ENCODE measurements at regions not wholly inside any gene's neighbourhood (a gene's known extent, or its start where the extent isn't known, plus 50 kb on each side); places are given as distances from the start of the nearest gene placed in this dataset.
A peak's percentile ranks its signal among the peaks of the same experiment; 100 is the strongest.

GRCh38 chr10:108260383-108260906, 1095.9 kb upstream of the SORCS1 start:
- H3K4me3 ChIP-seq, result no peak overlapping the region
- in situ Hi-C loops (cut with MboI; ENCODE audit: low pct_unique_long_range_greater_than_20kb in 2 of 9, low sequenced_read_pairs in 9 of 9, unreplicated experiment in 9 of 9), result no loop called here
- H3K27ac ChIP-seq, result no peak overlapping the region
- ATAC-seq (replicated peaks in 6 of 8), result peak in 3 of 8 experiments; percentile 38 to 97 (median 65)
- H3K4me1 ChIP-seq (replicated peaks in 1 of 2), result peaks cover 6 to 9% of the 10 kb centered on the region in 2 donors
- 11 to 100% (median 37%) methylated on average over 1 to 3 of the region's 3 CpGs for WGBS, 10 experiments

DNA sequence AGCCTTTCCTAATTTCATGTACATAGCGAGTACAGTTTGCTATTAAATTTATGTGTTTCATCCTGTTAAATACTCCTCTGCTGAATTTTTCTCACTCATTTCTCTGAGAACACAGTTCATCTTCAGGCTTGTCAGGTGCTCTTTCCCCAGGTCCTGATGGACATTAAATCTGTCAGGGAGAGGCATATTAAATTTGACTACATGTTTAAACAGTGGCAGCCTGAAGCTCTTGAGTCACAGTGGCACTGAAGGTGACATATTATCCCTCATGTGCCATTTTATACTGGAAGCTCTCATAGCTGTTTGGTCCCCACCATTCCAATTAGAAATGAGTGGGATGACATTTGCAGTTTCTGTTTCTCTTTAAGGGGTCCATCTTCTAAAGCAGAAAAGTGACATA, 1089.6 kb upstream of the SORCS1 start:
- H3K27ac ChIP-seq, result no peak overlapping the region
- peak in 4 of 8 experiments; percentile 17 to 35 (median 24) for ATAC-seq (replicated peaks in 6 of 8)
- peaks cover 12 to 13% of the 10 kb centered on the region in 2 donors for H3K4me1 ChIP-seq (replicated peaks in 1 of 2)
- WGBS, 10 experiments, result 29 to 100% (median 83%) methylated on average over 1 of the region's 1 CpG; no CpG with 5 or more reads in 1 of the 10 experiments
- no peak overlapping the region for H3K4me3 ChIP-seq
- in situ Hi-C loops (cut with MboI; ENCODE audit: low pct_unique_long_range_greater_than_20kb in 2 of 9, low sequenced_read_pairs in 9 of 9, unreplicated experiment in 9 of 9), result no loop called here

GRCh38 chr10:108252771-108253170, 1088.3 kb upstream of the SORCS1 start:
- no peak overlapping the region for H3K4me3 ChIP-seq
- peak in 6 of 8 experiments; percentile 52 to 83 (median 60) for ATAC-seq (replicated peaks in 6 of 8)
- H3K27ac ChIP-seq, result no peak overlapping the region
- in situ Hi-C loops (cut with MboI; ENCODE audit: low pct_unique_long_range_greater_than_20kb in 2 of 9, low sequenced_read_pairs in 9 of 9, unreplicated experiment in 9 of 9), result no loop called here
- peaks cover 5 to 7% of the 10 kb centered on the region in 2 donors for H3K4me1 ChIP-seq (replicated peaks in 1 of 2)

- peaks cover 5 to 7% of the 10 kb centered on the region in 2 donors for H3K4me1 ChIP-seq (replicated peaks in 1 of 2)
- H3K4me3 ChIP-seq, result no peak overlapping the region
- in situ Hi-C loops (cut with MboI; ENCODE audit: low pct_unique_long_range_greater_than_20kb in 2 of 9, low sequenced_read_pairs in 9 of 9, unreplicated experiment in 9 of 9), result no loop called here
- 22 to 100% (median 68%) methylated on average over 1 to 4 of the region's 4 CpGs; no CpG with 5 or more reads in 1 of the 10 experiments for WGBS, 10 experiments
- no peak for ATAC-seq (replicated peaks in 6 of 8)
- no peak overlapping the region for H3K27ac ChIP-seq
Measured at GRCh38 chr10:108250936-108251620, 1086.6 kb upstream of the SORCS1 start.

GRCh38 chr10:108249940-108250339, 1085.4 kb upstream of the SORCS1 start:
- no peak for ATAC-seq (replicated peaks in 6 of 8)
- Histone ChIP-seq H3K4me1 (replicated peaks in 1 of 2) (peaks cover 5 to 7% of the 10 kb centered on the region in 2 donors), H3K4me3 (no peak overlapping the region), H3K27ac (no peak overlapping the region)
- WGBS, 10 experiments, result 0 to 94% (median 38%) methylated on average over 1 to 3 of the region's 3 CpGs; no CpG with 5 or more reads in 4 of the 10 experiments
- in situ Hi-C loops (cut with MboI; ENCODE audit: low pct_unique_long_range_greater_than_20kb in 2 of 9, low sequenced_read_pairs in 9 of 9, unreplicated experiment in 9 of 9), result no loop called here

GRCh38 chr10:108244443-108245228, 1080.1 kb upstream of the SORCS1 start:
- ATAC-seq (replicated peaks in 6 of 8), result no peak
- 0 to 100% (median 82%) methylated on average over 1 to 6 of the region's 9 CpGs for WGBS, 10 experiments

DNA sequence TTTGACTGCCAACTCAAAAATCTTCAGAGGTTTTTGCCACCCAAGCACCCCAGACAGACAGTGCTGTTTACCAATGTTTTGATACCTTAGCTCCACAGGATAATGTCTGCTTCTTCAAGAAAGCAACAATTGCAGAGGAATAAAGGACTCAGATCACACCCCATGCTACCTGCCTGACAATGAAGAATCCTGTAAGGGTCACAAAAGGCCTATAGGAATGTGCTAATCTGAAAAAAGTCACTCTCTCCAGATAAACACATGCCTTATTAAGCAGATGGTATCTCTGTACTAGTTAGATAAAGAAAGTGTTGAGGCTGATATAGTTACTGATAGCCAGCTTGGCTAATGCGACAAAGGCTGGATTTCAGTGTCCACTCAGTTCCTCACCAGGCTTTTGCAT, 1076.7 kb upstream of the SORCS1 start:
- in situ Hi-C loops (cut with MboI; ENCODE audit: low pct_unique_long_range_greater_than_20kb in 2 of 9, low sequenced_read_pairs in 9 of 9, unreplicated experiment in 9 of 9), result no loop called here
- no peak overlapping the region for H3K27ac ChIP-seq
- no peaks in the 10 kb centered on the region for H3K4me1 ChIP-seq (replicated peaks in 1 of 2)
- 42 to 100% (median 100%) methylated on average over 1 of the region's 1 CpG; no CpG with 5 or more reads in 3 of the 10 experiments for WGBS, 10 experiments
- no peak overlapping the region for H3K4me3 ChIP-seq
- no peak for ATAC-seq (replicated peaks in 6 of 8)

More at GRCh38 chr10:108244443-108245228, 1080.1 kb upstream of the SORCS1 start:
- Histone ChIP-seq H3K4me1 (replicated peaks in 1 of 2) (no peaks in the 10 kb centered on the region), H3K27ac (no peak overlapping the region), H3K4me3 (no peak overlapping the region)
- in situ Hi-C loops (cut with MboI; ENCODE audit: low pct_unique_long_range_greater_than_20kb in 2 of 9, low sequenced_read_pairs in 9 of 9, unreplicated experiment in 9 of 9), result no loop called here

- no peak overlapping the region for H3K4me3 ChIP-seq
- no peak for ATAC-seq (replicated peaks in 6 of 8)
- in situ Hi-C loops (cut with MboI; ENCODE audit: low pct_unique_long_range_greater_than_20kb in 2 of 9, low sequenced_read_pairs in 9 of 9, unreplicated experiment in 9 of 9), result no loop called here
- WGBS, 10 experiments, result 0 to 80% (median 33%) methylated on average over 1 of the region's 1 CpG; no CpG with 5 or more reads in 4 of the 10 experiments
- no peak overlapping the region for H3K27ac ChIP-seq
- H3K4me1 ChIP-seq (replicated peaks in 1 of 2), result no peaks in the 10 kb centered on the region
Measured at GRCh38 chr10:108238261-108238660, 1073.8 kb upstream of the SORCS1 start.

- 32 to 100% (median 87%) methylated on average over 3 to 5 of the region's 5 CpGs for WGBS, 10 experiments
- Histone ChIP-seq H3K4me3 (no peak overlapping the region), H3K4me1 (replicated peaks in 1 of 2) (no peaks in the 10 kb centered on the region), H3K27ac (no peak overlapping the region)
- in situ Hi-C loops (cut with MboI; ENCODE audit: low pct_unique_long_range_greater_than_20kb in 2 of 9, low sequenced_read_pairs in 9 of 9, unreplicated experiment in 9 of 9), result no loop called here
- ATAC-seq (replicated peaks in 6 of 8), result no peak
Measured at GRCh38 chr10:108230478-108231170, 1066.1 kb upstream of the SORCS1 start.

- Histone ChIP-seq H3K4me1 (replicated peaks in 1 of 2) (no peaks in the 10 kb centered on the region), H3K27ac (no peak overlapping the region), H3K4me3 (no peak overlapping the region)
- WGBS, 10 experiments, result 70 to 100% (median 100%) methylated on average over 1 to 2 of the region's 2 CpGs; no CpG with 5 or more reads in 1 of the 10 experiments
- in situ Hi-C loops (cut with MboI; ENCODE audit: low pct_unique_long_range_greater_than_20kb in 2 of 9, low sequenced_read_pairs in 9 of 9, unreplicated experiment in 9 of 9), result no loop called here
- ATAC-seq (replicated peaks in 6 of 8), result no peak
Measured at GRCh38 chr10:108208732-108209131, 1044.2 kb upstream of the SORCS1 start.

DNA sequence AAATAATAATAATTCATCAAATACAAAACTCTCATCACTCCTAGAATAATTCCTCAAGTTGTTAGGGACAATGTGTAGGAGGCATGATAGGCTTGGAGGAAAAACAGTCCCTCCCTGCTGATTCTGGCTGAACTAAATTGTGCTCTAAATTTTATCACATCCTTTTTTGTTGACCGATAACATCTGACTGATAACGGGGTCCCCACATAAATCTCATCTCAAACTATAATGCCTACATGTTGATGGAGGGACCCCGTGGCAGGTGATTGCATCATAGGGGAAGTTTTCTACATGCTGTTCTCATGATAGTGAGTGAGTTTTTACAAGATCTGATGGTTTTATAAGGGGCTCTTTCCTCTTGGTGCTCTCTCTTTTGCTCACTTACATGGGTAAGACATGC, 1043.5 kb upstream of the SORCS1 start:
- Histone ChIP-seq H3K4me1 (replicated peaks in 1 of 2) (no peaks in the 10 kb centered on the region), H3K4me3 (no peak overlapping the region), H3K27ac (no peak overlapping the region)
- ATAC-seq (replicated peaks in 6 of 8), result no peak
- in situ Hi-C loops (cut with MboI; ENCODE audit: low pct_unique_long_range_greater_than_20kb in 2 of 9, low sequenced_read_pairs in 9 of 9, unreplicated experiment in 9 of 9), result no loop called here
- 0 to 95% (median 78%) methylated on average over 1 to 3 of the region's 3 CpGs; no CpG with 5 or more reads in 4 of the 10 experiments for WGBS, 10 experiments

DNA sequence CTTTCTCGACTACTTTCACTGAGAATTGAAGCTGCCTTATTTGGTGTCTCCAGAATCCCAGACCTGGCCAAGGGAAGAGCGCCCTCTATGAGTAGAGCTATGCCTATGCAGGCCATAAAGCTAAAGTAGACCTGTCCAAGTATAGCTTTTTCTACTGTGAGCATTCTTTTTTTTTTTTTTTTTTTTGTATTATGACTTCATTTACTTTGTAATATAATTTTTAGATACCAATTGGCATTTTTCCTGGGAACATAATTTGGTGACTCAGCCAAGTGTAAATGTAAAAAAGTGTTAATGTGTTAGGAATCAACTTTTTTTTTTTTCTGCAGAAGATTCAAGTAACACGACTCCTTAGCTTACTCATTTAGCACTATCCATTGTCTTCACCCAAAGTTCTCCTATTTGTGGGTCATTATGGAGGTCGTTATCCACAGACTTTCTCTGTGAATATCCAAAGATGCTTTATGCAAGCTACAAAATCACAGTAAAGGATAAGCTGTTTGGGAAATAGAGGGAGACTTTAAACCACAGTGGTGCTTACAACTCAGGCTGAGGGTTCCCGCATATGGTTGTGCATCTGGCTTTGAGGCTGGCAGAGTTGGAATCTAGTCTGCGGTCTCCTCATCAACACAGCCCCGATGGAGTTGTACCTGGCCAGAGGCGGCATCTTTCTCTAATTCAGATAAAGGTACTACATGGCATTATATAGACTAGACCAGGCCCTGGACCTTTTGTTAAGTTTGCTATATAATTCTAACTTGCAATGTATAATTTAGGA, 1040.2 kb upstream of the SORCS1 start:
- no peak overlapping the region for H3K27ac ChIP-seq
- H3K4me3 ChIP-seq, result no peak overlapping the region
- in situ Hi-C loops (cut with MboI; ENCODE audit: low pct_unique_long_range_greater_than_20kb in 2 of 9, low sequenced_read_pairs in 9 of 9, unreplicated experiment in 9 of 9), result no loop called here
- WGBS, 10 experiments, result 6 to 71% (median 46%) methylated on average over 3 to 8 of the region's 8 CpGs
- H3K4me1 ChIP-seq (replicated peaks in 1 of 2), result no peaks in the 10 kb centered on the region
- peak in 5 of 8 experiments; percentile 42 to 95 (median 76) for ATAC-seq (replicated peaks in 6 of 8)
